Fibroblast of gingiva (primary cell): ENCODE measurements at regions not wholly inside any gene's neighbourhood (a gene's known extent, or its start where the extent isn't known, plus 50 kb on each side); places are given as distances from the start of the nearest gene placed in this dataset.
A peak's percentile ranks its signal among the peaks of the same experiment; 100 is the strongest.

Source experiments
- DNase-seq: peaks from one replicate; pipeline ENCODE4 v3.0.0-alpha.2; 2011; ENCODE audit warnings: low read depth

- DNase-seq: peak; percentile 31
These were observed 632.4 kb downstream of the NYAP2 start for GRCh38 chr2:226031647-226032501.

- peak; percentile 60 for DNase-seq
These were observed 631.5 kb downstream of the NYAP2 start for GRCh38 chr2:226030788-226031646.

- DNase-seq: no peak
These were observed 630.9 kb downstream of the NYAP2 start for GRCh38 chr2:226030369-226030768.

- no peak for DNase-seq
These were observed 624.4 kb downstream of the NYAP2 start for GRCh38 chr2:226023946-226024345.

GRCh38 chr2:226023383-226023782 lies 623.9 kb downstream of the NYAP2 start:
- DNase-seq: no peak

- DNase-seq: no peak
These were observed 621.4 kb downstream of the NYAP2 start for GRCh38 chr2:226020956-226021355.

- DNase-seq: peak; percentile 23
These were observed 620.7 kb downstream of the NYAP2 start for GRCh38 chr2:226020176-226020575.

GRCh38 chr2:226018641-226019040 lies 619.1 kb downstream of the NYAP2 start:
- DNase-seq: no peak

GRCh38 chr2:226017537-226017936 lies 618.0 kb downstream of the NYAP2 start:
- DNase-seq: no peak

- DNase-seq: no peak
These were observed 617.6 kb downstream of the NYAP2 start for GRCh38 chr2:226017107-226017506.

GRCh38 chr2:226011716-226012450 lies 612.4 kb downstream of the NYAP2 start:
- no peak for DNase-seq

- DNase-seq: peak; percentile 91
These were observed 602.9 kb downstream of the NYAP2 start for GRCh38 chr2:226002438-226002837.

GRCh38 chr2:226001716-226002115 lies 602.2 kb downstream of the NYAP2 start:
- DNase-seq: peak; percentile 60

- peak; percentile 80 for DNase-seq
These were observed 600.2 kb downstream of the NYAP2 start for GRCh38 chr2:225999692-226000091.

GRCh38 chr2:225998653-225999052 lies 599.1 kb downstream of the NYAP2 start:
- no peak for DNase-seq

GRCh38 chr2:225998116-225998515 lies 598.6 kb downstream of the NYAP2 start:
- DNase-seq: no peak

- DNase-seq: peak; percentile 61
These were observed 596.9 kb downstream of the NYAP2 start for GRCh38 chr2:225996462-225996828.

- DNase-seq: peak; percentile 62
These were observed 596.4 kb downstream of the NYAP2 start for GRCh38 chr2:225995796-225996461.

GRCh38 chr2:225994748-225995405 lies 595.4 kb downstream of the NYAP2 start:
- peak; percentile 41 for DNase-seq

GRCh38 chr2:225993430-225993829 lies 593.9 kb downstream of the NYAP2 start:
- no peak for DNase-seq

- DNase-seq: no peak
These were observed 590.3 kb downstream of the NYAP2 start for GRCh38 chr2:225989809-225990208.
